ENCODE measurements at regions not wholly inside any gene's neighbourhood (a gene's known extent, or its start where the extent isn't known, plus 50 kb on each side); places are given as distances from the start of the nearest gene placed in this dataset.

GRCh38 chr14:84420221-84420620 is 1109.7 kb upstream of the FLRT2 start:
- no peak for TF ChIP-seq EZH2 (IDR thresholded peaks at IDR 0.05; ENCODE audit: insufficient read depth, poor library complexity, severe bottlenecking)
- no peak for TF ChIP-seq EZH2phosphoT487 (IDR thresholded peaks at IDR 0.05; ENCODE audit: insufficient read depth, low read depth)
